Tibial artery (tissue), 4 donors: ENCODE measurements at regions not wholly inside any gene's neighbourhood (a gene's known extent, or its start where the extent isn't known, plus 50 kb on each side); places are given as distances from the start of the nearest gene placed in this dataset.

Experiments used
- DNase-seq, 2 donors: peaks; one replicate each; pipeline ENCODE4 v3.0.0-alpha.2; 2019
- H3K27ac ChIP-seq, 2 donors: fragments of 200-600 bp; sonication (generic) in 1 of 2; 1 replicate in 1 of 2; 2 replicates in 1 of 2; pipeline ENCODE4 v1.5.1; 2018 to 2019; ENCODE audit warnings: mild to moderate bottlenecking in 1 of 2
- H3K27me3 ChIP-seq, 2 donors: fragments of 200-600 bp; sonication (generic) in 1 of 2; one replicate each; pipeline versions ENCODE4 v1.5.1 to v1.6.0; 2016 to 2019
- H3K36me3 ChIP-seq, 3 donors: fragments of 200-600 bp; sonication (generic) in 2 of 3; one replicate each; pipeline ENCODE4 v1.5.1; 2016 to 2019; ENCODE audit warnings: mild to moderate bottlenecking in 2 of 3
- H3K4me1 ChIP-seq, 4 donors: fragments of 200-600 bp; sonication (generic) in 2 of 4; 1 replicate in 3 of 4; 2 replicates in 1 of 4; pipeline ENCODE4 v1.5.1; 2016 to 2019
- H3K4me3 ChIP-seq, 2 donors: fragments of 200-600 bp; sonication (generic) in 1 of 2; 1 replicate in 1 of 2; 2 replicates in 1 of 2; pipeline ENCODE4 v1.5.1; 2018 to 2019; ENCODE audit warnings: mild to moderate bottlenecking in 2 of 2
- H3K9me3 ChIP-seq, 3 donors: fragments of 200-600 bp; sonication (generic) in 1 of 3; one replicate each; pipeline ENCODE4 v1.5.1; 2016 to 2019
- CTCF ChIP-seq, 2 experiments: fragments of 200-600 bp in 1 of 2; fragments of 450-650 bp in 1 of 2; IDR thresholded peaks; one replicate each; pipeline ENCODE4 v1.5.1; 2017 to 2019; ENCODE audit warnings: antibody characterized with exemption in 2 of 2, mild to moderate bottlenecking in 1 of 2, moderate library complexity in 1 of 2
- intact Hi-C: fragments of 100-400 bp; cut with DNase I; formaldehyde crosslinking; loops from one replicate; pipeline ENCODE4 v1.15.0; 2023; ENCODE audit warnings: low total_unique reads

DNA sequence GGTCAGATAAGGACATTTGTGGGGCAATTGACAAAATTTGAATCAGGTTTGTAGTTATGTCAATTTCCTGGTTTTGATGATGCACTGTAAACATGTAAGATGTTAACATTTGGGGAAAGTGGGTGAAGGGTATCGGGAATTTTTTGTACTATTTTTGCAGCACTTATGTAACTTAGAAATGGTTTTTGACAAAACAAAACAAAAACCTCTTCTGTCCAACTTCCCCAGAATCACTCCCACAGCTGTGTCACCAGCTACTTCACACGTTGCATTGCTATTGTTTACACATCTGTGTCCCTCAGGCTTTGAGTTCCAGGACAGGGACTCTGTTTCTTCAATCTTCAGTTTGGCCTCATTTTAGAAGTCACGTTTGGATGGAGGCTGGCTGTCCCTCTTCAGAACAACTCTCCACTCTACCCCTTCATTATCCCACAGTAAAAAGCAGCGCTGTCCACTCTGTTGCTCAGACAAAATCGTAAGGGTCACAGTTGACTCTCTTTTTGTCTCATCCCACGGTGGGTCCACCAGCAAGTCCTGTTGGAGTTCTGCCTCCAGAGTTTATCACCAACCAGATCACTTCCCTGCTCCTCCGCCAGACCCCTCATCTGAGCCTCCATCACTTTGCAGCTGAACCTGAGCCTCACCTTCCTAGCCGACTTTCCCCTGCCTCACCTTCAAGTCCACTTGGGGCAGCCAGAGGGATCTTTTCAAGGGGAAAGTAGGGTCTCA lies 63.2 kb downstream of the NENF start:
- no peak for TF ChIP-seq CTCF (IDR thresholded peaks at IDR 0.05)
- intact Hi-C loops, result no loop called here
- Histone ChIP-seq H3K9me3 (no peaks in the 10 kb centered on the region), H3K4me1 (peaks cover 0 to 11% (median 0%) of the 10 kb centered on the region in 4 donors), H3K36me3 (no peaks in the 10 kb centered on the region), H3K27ac (no peak overlapping the region), H3K27me3 (no peaks in the 10 kb centered on the region), H3K4me3 (no peak overlapping the region)
- no peak for DNase-seq

GRCh38 chr1:212496682-212497081 lies 64.0 kb downstream of the NENF start:
- no peak overlapping the region for H3K4me3 ChIP-seq
- intact Hi-C loops, result no loop called here
- no peaks in the 10 kb centered on the region for H3K36me3 ChIP-seq
- H3K9me3 ChIP-seq, result no peaks in the 10 kb centered on the region
- no peak for DNase-seq
- H3K4me1 ChIP-seq, result peaks cover 0 to 11% (median 0%) of the 10 kb centered on the region in 4 donors
- H3K27me3 ChIP-seq, result no peaks in the 10 kb centered on the region
- no peak overlapping the region for H3K27ac ChIP-seq
- no peak for TF ChIP-seq CTCF (IDR thresholded peaks at IDR 0.05)

- Histone ChIP-seq H3K4me1 (peaks cover 0 to 11% (median 0%) of the 10 kb centered on the region in 4 donors), H3K4me3 (no peak overlapping the region), H3K27ac (no peak overlapping the region), H3K9me3 (no peaks in the 10 kb centered on the region), H3K36me3 (no peaks in the 10 kb centered on the region), H3K27me3 (no peaks in the 10 kb centered on the region)
- no peak for DNase-seq
- intact Hi-C loops, result no loop called here
- no peak for TF ChIP-seq CTCF (IDR thresholded peaks at IDR 0.05)
These were observed 64.8 kb downstream of the NENF start for GRCh38 chr1:212497553-212497952.

- TF ChIP-seq CTCF (IDR thresholded peaks at IDR 0.05), result no peak
- Histone ChIP-seq H3K27me3 (no peaks in the 10 kb centered on the region), H3K4me1 (peaks cover 0 to 11% (median 0%) of the 10 kb centered on the region in 4 donors), H3K36me3 (no peaks in the 10 kb centered on the region), H3K4me3 (no peak overlapping the region), H3K9me3 (no peaks in the 10 kb centered on the region), H3K27ac (no peak overlapping the region)
- DNase-seq, result no peak
- intact Hi-C loops, result no loop called here
These were observed 65.7 kb downstream of the NENF start for GRCh38 chr1:212498283-212499040.

DNA sequence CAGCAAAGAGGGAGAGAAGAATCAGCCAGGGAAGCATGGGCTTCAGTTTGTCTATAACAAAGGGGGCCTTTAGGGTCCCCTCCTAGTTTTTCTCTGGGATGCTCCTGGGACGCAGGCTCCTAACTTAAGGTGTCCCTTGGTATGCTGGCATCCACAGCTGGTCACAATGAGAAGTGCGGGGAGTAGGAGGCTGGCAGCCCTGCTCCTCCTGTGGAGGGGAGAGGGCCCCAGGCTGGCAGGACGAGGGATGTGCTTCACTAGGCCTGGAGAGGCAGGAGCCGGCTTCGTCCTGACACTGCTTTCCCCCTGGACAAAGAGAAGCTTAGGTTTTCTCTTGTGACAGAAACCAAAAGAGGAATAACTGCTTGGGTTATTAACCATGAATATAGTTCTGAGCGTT lies 67.6 kb downstream of the NENF start:
- Histone ChIP-seq H3K27ac (no peak overlapping the region), H3K4me1 (peaks cover 0 to 11% (median 0%) of the 10 kb centered on the region in 4 donors), H3K27me3 (no peaks in the 10 kb centered on the region), H3K9me3 (no peaks in the 10 kb centered on the region), H3K4me3 (no peak overlapping the region), H3K36me3 (no peaks in the 10 kb centered on the region)
- intact Hi-C loops, result no loop called here
- TF ChIP-seq CTCF (IDR thresholded peaks at IDR 0.05), result no peak
- DNase-seq, result no peak
